ENCODE measurements at regions not wholly inside any gene's neighbourhood (a gene's known extent, or its start where the extent isn't known, plus 50 kb on each side); places are given as distances from the start of the nearest gene placed in this dataset.
"Not testable (repeated sequence)": the region's sequence is repeated elsewhere in the genome, so short reads cannot be mapped to it uniquely, and the experiment has no call there.

DNA sequence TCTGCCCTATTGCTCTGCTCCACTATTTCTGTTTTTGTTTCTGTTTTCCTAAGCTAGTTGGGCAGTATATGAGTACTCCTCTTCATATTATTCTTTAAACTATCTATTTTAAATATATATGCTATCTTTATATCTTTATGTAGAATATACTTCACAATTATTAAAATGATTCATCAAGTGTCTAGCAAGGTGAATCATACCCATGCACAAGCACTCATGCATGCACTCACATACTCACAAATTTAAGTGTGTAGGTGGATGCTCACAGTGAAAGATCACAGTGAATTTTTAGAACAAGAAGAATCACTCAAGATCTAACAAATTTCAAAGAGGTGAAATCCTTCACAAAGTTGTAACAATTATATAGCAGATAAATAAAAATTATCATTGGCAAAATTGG lies 435.6 kb upstream of the SLITRK5 start:
- Histone ChIP-seq H3K4me1 (ENCODE audit: insufficient read depth, poor library complexity, severe bottlenecking) (no peaks in the 10 kb centered on the region), H3K9me3 (ENCODE audit: severe bottlenecking) (no peaks in the 10 kb centered on the region), H3K36me3 (ENCODE audit: low read depth) (no peaks in the 10 kb centered on the region), H3K4me3 (ENCODE audit: severe bottlenecking) (no peak overlapping the region), H3K27me3 (ENCODE audit: insufficient read depth, poor library complexity, severe bottlenecking) (no peaks in the 10 kb centered on the region), H3K27ac (ENCODE audit: poor library complexity, severe bottlenecking) (no peak overlapping the region)
- TF ChIP-seq, protein P1, sequence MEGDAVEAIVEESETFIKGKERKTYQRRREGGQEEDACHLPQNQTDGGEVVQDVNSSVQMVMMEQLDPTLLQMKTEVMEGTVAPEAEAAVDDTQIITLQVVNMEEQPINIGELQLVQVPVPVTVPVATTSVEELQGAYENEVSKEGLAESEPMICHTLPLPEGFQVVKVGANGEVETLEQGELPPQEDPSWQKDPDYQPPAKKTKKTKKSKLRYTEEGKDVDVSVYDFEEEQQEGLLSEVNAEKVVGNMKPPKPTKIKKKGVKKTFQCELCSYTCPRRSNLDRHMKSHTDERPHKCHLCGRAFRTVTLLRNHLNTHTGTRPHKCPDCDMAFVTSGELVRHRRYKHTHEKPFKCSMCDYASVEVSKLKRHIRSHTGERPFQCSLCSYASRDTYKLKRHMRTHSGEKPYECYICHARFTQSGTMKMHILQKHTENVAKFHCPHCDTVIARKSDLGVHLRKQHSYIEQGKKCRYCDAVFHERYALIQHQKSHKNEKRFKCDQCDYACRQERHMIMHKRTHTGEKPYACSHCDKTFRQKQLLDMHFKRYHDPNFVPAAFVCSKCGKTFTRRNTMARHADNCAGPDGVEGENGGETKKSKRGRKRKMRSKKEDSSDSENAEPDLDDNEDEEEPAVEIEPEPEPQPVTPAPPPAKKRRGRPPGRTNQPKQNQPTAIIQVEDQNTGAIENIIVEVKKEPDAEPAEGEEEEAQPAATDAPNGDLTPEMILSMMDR (IDR thresholded peaks at IDR 0.05; ENCODE audit: poor library complexity, severe bottlenecking): no peak
- ATAC-seq (ENCODE audit: low read depth): no peak
- no peak for DNase-seq (ENCODE audit: low spot score)

DNA sequence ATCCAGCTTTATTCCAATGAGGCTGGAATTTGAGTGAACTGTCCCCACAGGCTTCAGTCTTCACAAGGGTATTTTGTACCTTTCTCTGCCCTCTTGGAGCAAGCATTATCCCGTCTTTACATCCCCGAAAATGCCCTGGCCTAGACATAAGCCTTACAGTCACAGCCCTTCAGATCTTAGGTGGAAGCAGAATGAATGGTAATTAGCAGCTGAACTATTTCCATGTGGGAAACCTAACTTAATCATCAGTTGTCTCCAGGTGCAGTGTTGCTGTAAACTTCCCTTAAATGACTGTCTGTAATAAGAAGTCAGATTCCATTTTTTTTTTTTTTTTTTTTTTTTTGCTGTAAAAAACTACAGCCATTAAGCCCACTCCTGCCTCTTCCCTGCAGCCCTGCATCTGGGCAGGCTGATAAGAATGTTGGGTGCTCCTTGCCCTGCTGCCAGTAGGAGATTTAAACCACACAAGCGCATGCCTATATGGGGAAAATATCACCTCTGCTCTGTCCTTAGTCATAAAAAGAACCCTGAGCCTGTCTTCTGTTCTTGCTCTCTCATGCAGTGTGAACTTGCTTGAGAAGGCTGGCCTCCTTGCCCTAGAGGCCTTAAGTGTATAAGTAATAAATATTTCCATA lies 426.8 kb upstream of the SLITRK5 start:
- Histone ChIP-seq H3K4me1 (ENCODE audit: insufficient read depth, poor library complexity, severe bottlenecking) (no peaks in the 10 kb centered on the region), H3K4me3 (ENCODE audit: severe bottlenecking) (no peak overlapping the region), H3K9me3 (ENCODE audit: severe bottlenecking) (no peaks in the 10 kb centered on the region), H3K27me3 (ENCODE audit: insufficient read depth, poor library complexity, severe bottlenecking) (no peaks in the 10 kb centered on the region), H3K36me3 (ENCODE audit: low read depth) (no peaks in the 10 kb centered on the region), H3K27ac (ENCODE audit: poor library complexity, severe bottlenecking) (no peak overlapping the region)
- DNase-seq (ENCODE audit: low spot score): no peak
- TF ChIP-seq, protein P1 (IDR thresholded peaks at IDR 0.05; ENCODE audit: poor library complexity, severe bottlenecking): no peak
- ATAC-seq (ENCODE audit: low read depth): no peak

DNA sequence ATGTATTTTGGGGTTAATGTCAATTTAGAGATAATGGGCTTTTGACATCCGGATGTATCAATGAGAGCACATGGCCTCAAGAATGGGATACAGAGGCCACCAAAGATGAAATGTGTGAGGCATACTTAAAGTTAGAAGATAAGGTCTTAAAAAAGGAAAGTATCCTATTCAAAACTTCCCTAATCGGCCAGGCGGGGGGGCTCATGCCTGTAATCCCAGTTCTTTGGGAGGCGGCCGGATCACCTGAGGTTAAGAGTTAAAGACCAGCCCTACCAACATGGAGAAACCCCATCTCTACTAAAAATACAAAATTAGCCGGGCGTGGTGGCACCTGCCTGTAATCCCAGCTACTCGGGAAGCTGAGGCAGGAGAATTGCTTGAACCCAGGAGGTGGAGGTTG lies 421.3 kb upstream of the SLITRK5 start:
- H3K27me3 ChIP-seq (ENCODE audit: insufficient read depth, poor library complexity, severe bottlenecking); ATAC-seq (ENCODE audit: low read depth); H3K36me3 ChIP-seq (ENCODE audit: low read depth); H3K4me3 ChIP-seq (ENCODE audit: severe bottlenecking); DNase-seq (ENCODE audit: low spot score); H3K4me1 ChIP-seq (ENCODE audit: insufficient read depth, poor library complexity, severe bottlenecking); H3K27ac ChIP-seq (ENCODE audit: poor library complexity, severe bottlenecking); H3K9me3 ChIP-seq (ENCODE audit: severe bottlenecking): not testable (repeated sequence)

DNA sequence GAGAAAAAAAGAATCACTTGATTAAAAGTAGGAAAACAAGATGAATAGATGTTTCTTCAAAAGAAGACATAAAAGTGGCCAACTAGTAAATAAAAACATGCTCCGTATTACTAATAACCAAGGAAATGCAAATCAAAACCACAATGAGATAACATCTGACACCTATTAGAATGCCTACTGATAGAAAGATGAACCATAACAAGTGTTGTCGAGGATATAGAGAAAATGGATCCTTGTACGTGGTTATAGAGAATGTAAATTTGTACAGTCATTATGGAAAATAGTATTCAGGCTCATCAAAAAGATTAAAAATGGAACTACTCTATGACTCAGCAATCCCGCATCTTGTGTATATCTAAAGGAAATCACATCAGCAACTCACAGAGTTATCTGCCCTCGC lies 415.8 kb upstream of the SLITRK5 start:
- DNase-seq (ENCODE audit: low spot score) (no peak), ATAC-seq (ENCODE audit: low read depth) (no peak)
- no peak overlapping the region for H3K4me3 ChIP-seq (ENCODE audit: severe bottlenecking)
- no peaks in the 10 kb centered on the region for H3K36me3 ChIP-seq (ENCODE audit: low read depth)
- H3K27me3 ChIP-seq (ENCODE audit: insufficient read depth, poor library complexity, severe bottlenecking): no peaks in the 10 kb centered on the region
- no peaks in the 10 kb centered on the region for H3K9me3 ChIP-seq (ENCODE audit: severe bottlenecking)
- H3K27ac ChIP-seq (ENCODE audit: poor library complexity, severe bottlenecking): no peak overlapping the region
- TF ChIP-seq, protein P1 (IDR thresholded peaks at IDR 0.05; ENCODE audit: poor library complexity, severe bottlenecking): no peak
- no peaks in the 10 kb centered on the region for H3K4me1 ChIP-seq (ENCODE audit: insufficient read depth, poor library complexity, severe bottlenecking)

DNA sequence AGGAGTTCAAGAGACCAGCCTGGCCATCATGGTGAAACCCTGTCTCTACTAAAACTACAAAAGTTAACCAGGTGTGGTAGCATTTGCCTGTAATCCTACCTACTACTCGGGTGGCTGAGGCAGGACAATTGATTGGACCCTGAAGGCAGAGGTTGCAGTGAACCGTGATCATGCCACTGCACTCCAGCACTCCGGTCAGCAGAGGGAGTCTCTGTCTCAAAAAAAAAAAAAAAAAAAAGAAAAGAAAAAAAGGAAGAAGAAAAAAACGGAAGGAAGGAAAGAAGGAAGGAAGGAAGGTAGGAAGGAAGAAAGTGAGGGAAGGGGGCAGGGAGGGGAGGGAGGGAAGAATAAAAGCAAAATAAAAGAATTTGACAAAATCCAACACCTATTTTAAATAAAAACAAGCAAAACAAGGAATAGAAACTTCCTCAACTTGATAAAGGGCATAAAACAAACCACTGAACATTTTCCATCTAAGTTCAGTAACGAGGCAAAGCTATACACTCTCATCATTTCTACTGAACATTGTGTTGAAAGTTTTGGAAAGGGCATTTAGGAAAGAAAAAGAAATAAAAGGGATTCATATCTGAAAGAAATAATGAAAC lies 411.6 kb upstream of the SLITRK5 start:
- peak; percentile 55; the same call in 1 of the 3 replicates for ATAC-seq (ENCODE audit: low read depth)
- Histone ChIP-seq H3K9me3 (ENCODE audit: severe bottlenecking) (no peaks in the 10 kb centered on the region), H3K4me3 (ENCODE audit: severe bottlenecking) (no peak overlapping the region), H3K27ac (ENCODE audit: poor library complexity, severe bottlenecking) (no peak overlapping the region), H3K36me3 (ENCODE audit: low read depth) (no peaks in the 10 kb centered on the region), H3K27me3 (ENCODE audit: insufficient read depth, poor library complexity, severe bottlenecking) (no peaks in the 10 kb centered on the region), H3K4me1 (ENCODE audit: insufficient read depth, poor library complexity, severe bottlenecking) (no peaks in the 10 kb centered on the region)
- TF ChIP-seq, protein P1 (IDR thresholded peaks at IDR 0.05; ENCODE audit: poor library complexity, severe bottlenecking): peak; percentile 52
- DNase-seq (ENCODE audit: low spot score): no peak
